H1 (cell line): ENCODE measurements at regions not wholly inside any gene's neighbourhood (a gene's known extent, or its start where the extent isn't known, plus 50 kb on each side); places are given as distances from the start of the nearest gene placed in this dataset.

Experiments used
- CTCF ChIA-PET: fragments of 300-600 bp; sonication (Branson Sonifier 250); formaldehyde crosslinking; loops from one replicate; lab custom pipeline; 2021; ENCODE audit not compliant: partially characterized antibody; lab: Charles Lee
- POLR2A ChIA-PET: fragments of 300-600 bp; sonication (Branson Sonifier 250); formaldehyde crosslinking; loops from one replicate; lab custom pipeline; 2021; ENCODE audit warnings: inconsistent platforms; ENCODE audit not compliant: partially characterized antibody; lab: Charles Lee
- DNase-seq, 2 experiments: peaks; one replicate each; pipeline versions ENCODE4 v3.0.0 to v3.0.0-alpha.2; 2010 to 2022; ENCODE audit warnings: low spot score in 2 of 2, low read depth in 1 of 2, mixed read lengths in 1 of 2
- FAIRE-seq: peaks from 2 replicates; lab custom pipeline; 2011; peaks lifted over from hg19 to GRCh38; lab: Jason Lieb, UNC
- H2AFZ ChIP-seq: 2 replicates; pipeline ENCODE4 v1.8.1; 2012; ENCODE audit warnings: low read length, inconsistent platforms
- H2AK5ac ChIP-seq: 2 replicates; pipeline ENCODE4 v1.6.1; 2013; ENCODE audit warnings: low read depth, low read length
- H2BK120ac ChIP-seq: replicated peaks from 2 replicates; pipeline ENCODE3; 2013; ENCODE audit warnings: low read depth, low read length, inconsistent platforms
- H2BK12ac ChIP-seq: 2 replicates; pipeline ENCODE4 v1.6.1; 2013; ENCODE audit warnings: low read depth, low read length
- H2BK15ac ChIP-seq: 2 replicates; pipeline ENCODE4 v1.6.1; 2013; ENCODE audit warnings: low read length
- H2BK20ac ChIP-seq: 2 replicates; pipeline ENCODE4 v1.6.1; 2013; ENCODE audit warnings: low read length
- H2BK5ac ChIP-seq: 2 replicates; pipeline ENCODE4 v1.6.1; 2013; ENCODE audit warnings: low read depth, low read length
- H3K14ac ChIP-seq: 2 replicates; pipeline ENCODE4 v1.6.1; 2013; ENCODE audit warnings: inconsistent platforms; ENCODE audit not compliant: insufficient read length
- H3K18ac ChIP-seq: 2 replicates; pipeline ENCODE4 v1.6.1; 2013; ENCODE audit warnings: low read length; ENCODE audit errors: extremely low read depth
- H3K23ac ChIP-seq: 2 replicates; pipeline ENCODE4 v1.6.1; 2013; ENCODE audit warnings: inconsistent platforms; ENCODE audit not compliant: insufficient read length
- H3K23me2 ChIP-seq: 2 replicates; pipeline ENCODE4 v1.6.1; 2013; ENCODE audit warnings: low read depth, low read length
- H3K27ac ChIP-seq: 2 replicates; pipeline ENCODE4 v1.6.1; 2011; ENCODE audit warnings: low read depth, low read length, inconsistent platforms
- H3K27me3 ChIP-seq, 4 experiments: replicated peaks in 1 of 4; 1 replicate in 1 of 4; 2 replicates in 3 of 4; pipeline versions ENCODE4 v1.6.1 to v1.8.1; 2011 to 2013; ENCODE audit warnings: low read length in 3 of 4, mild to moderate bottlenecking in 3 of 4, inconsistent platforms in 2 of 4, mixed read lengths in 2 of 4, moderate library complexity in 1 of 4; ENCODE audit not compliant: control insufficient read depth in 3 of 4, insufficient read depth in 3 of 4; ENCODE audit errors: extremely low read depth in 1 of 4
- H3K36me3 ChIP-seq, 4 experiments: 2 replicates each; pipeline versions ENCODE4 v1.6.1 to v1.8.1; 2011 to 2013; ENCODE audit warnings: mild to moderate bottlenecking in 4 of 4, low read length in 3 of 4, moderate library complexity in 2 of 4, control low read depth in 1 of 4, inconsistent platforms in 1 of 4; ENCODE audit not compliant: insufficient read depth in 4 of 4, control insufficient read depth in 2 of 4
- H3K4ac ChIP-seq: replicated peaks from 2 replicates; pipeline ENCODE3; 2013; ENCODE audit warnings: low read length, low read depth, mixed read lengths, inconsistent platforms; ENCODE audit not compliant: insufficient read length
- H3K4me1 ChIP-seq, 4 experiments: replicated peaks in 1 of 4; 1 replicate in 1 of 4; 2 replicates in 3 of 4; pipeline versions ENCODE4 v1.6.1 to v1.8.1; 2011 to 2013; ENCODE audit warnings: low read length in 3 of 4, inconsistent platforms in 2 of 4, mixed read lengths in 1 of 4; ENCODE audit not compliant: insufficient read depth in 4 of 4, control insufficient read depth in 3 of 4
- H3K4me2 ChIP-seq, 2 experiments: 2 replicates each; pipeline versions ENCODE4 v1.6.1 to v1.8.1; 2011 to 2013; ENCODE audit warnings: low read depth in 2 of 2, low read length in 2 of 2, control low read depth in 1 of 2, inconsistent platforms in 1 of 2, mild to moderate bottlenecking in 1 of 2; ENCODE audit not compliant: insufficient read depth in 1 of 2
- H3K4me3 ChIP-seq, 4 experiments: fragments of 200-600, 300-600 bp in 1 of 4; sonication (generic), shearing (Covaris generic), sonication (Bioruptor Twin) in 1 of 4; 2 replicates each; pipeline versions ENCODE4 v1.5.1 to v1.8.1; 2011 to 2016; ENCODE audit warnings: low read length in 4 of 4, low read depth in 3 of 4, control low read depth in 2 of 4, inconsistent platforms in 2 of 4, mild to moderate bottlenecking in 2 of 4, mixed read lengths in 1 of 4, moderate library complexity in 1 of 4; ENCODE audit not compliant: insufficient read depth in 2 of 4; ENCODE audit errors: extremely low read depth in 1 of 4
- H3K56ac ChIP-seq: replicated peaks from 2 replicates; pipeline ENCODE3; 2013; ENCODE audit warnings: low read depth, mild to moderate bottlenecking, mixed read lengths, low read length, inconsistent platforms; ENCODE audit not compliant: insufficient read length
- H3K79me1 ChIP-seq: 2 replicates; pipeline ENCODE4 v1.6.1; 2013; ENCODE audit warnings: low read depth, low read length, control low read depth
- H3K79me2 ChIP-seq, 2 experiments: 2 replicates each; pipeline versions ENCODE4 v1.6.1 to v1.8.1; 2012 to 2013; ENCODE audit warnings: low read length in 2 of 2, mild to moderate bottlenecking in 2 of 2, inconsistent platforms in 1 of 2; ENCODE audit not compliant: insufficient read depth in 2 of 2, control insufficient read depth in 1 of 2
- H3K9ac ChIP-seq, 4 experiments: replicated peaks in 1 of 4; 1 replicate in 1 of 4; 2 replicates in 3 of 4; pipeline versions ENCODE4 v1.6.1 to v1.8.1; 2011 to 2013; ENCODE audit warnings: low read depth in 3 of 4, low read length in 3 of 4, control low read depth in 2 of 4, mild to moderate bottlenecking in 2 of 4, moderate library complexity in 2 of 4, inconsistent platforms in 1 of 4; ENCODE audit errors: extremely low read depth in 1 of 4
- H3K9me3 ChIP-seq, 2 experiments: 2 replicates each; pipeline versions ENCODE4 v1.6.1 to v1.8.1; 2012 to 2013; ENCODE audit warnings: mild to moderate bottlenecking in 2 of 2, moderate library complexity in 2 of 2, control low read depth in 1 of 2, inconsistent platforms in 1 of 2, low read depth in 1 of 2, low read length in 1 of 2, mixed read lengths in 1 of 2; ENCODE audit not compliant: insufficient read depth in 2 of 2
- H4K20me1 ChIP-seq, 2 experiments: replicated peaks in 1 of 2; 2 replicates each; pipeline versions ENCODE3 to v1.8.1; 2011 to 2013; ENCODE audit warnings: inconsistent platforms in 2 of 2, low read length in 2 of 2, mild to moderate bottlenecking in 1 of 2; ENCODE audit not compliant: insufficient read depth in 2 of 2, control insufficient read depth in 1 of 2
- H4K5ac ChIP-seq: 2 replicates; pipeline ENCODE4 v1.6.1; 2013; ENCODE audit warnings: low read length, low read depth, mixed read lengths, inconsistent platforms; ENCODE audit not compliant: insufficient read length
- H4K8ac ChIP-seq: 2 replicates; pipeline ENCODE4 v1.8.0; 2013; ENCODE audit warnings: mild to moderate bottlenecking, moderate library complexity, low read length, inconsistent platforms; ENCODE audit not compliant: insufficient read depth; ENCODE audit errors: extremely low read depth
- H4K91ac ChIP-seq: replicated peaks from 2 replicates; pipeline ENCODE3; 2013; ENCODE audit warnings: low read length, mixed read lengths, inconsistent platforms; ENCODE audit not compliant: insufficient read length
- CBX5 ChIP-seq: fragments of 300-800, 300-1000 bp; sonication (generic); IDR thresholded peaks from 2 replicates; pipeline ENCODE4 v1.7.1; 2016; ENCODE audit warnings: antibody characterized with exemption, low read length, low read depth
- CREB1 ChIP-seq: IDR thresholded peaks from 2 replicates; pipeline ENCODE4 v1.6.1; 2012; ENCODE audit warnings: inconsistent platforms
- CTBP2 ChIP-seq: IDR thresholded peaks from 2 replicates; pipeline ENCODE4 v1.7.0; 2011; ENCODE audit warnings: borderline replicate concordance, mild to moderate bottlenecking, moderate library complexity, mixed read lengths, low read length; ENCODE audit not compliant: insufficient read depth, insufficient read length
- EZH2 ChIP-seq: fragments of 200-600 bp; sonication (generic); IDR thresholded peaks from 2 replicates; pipeline ENCODE4 v1.7.1; 2012; ENCODE audit warnings: low read depth, mild to moderate bottlenecking, moderate library complexity, low read length, inconsistent platforms; ENCODE audit not compliant: severe bottlenecking
- JUN ChIP-seq: IDR thresholded peaks from 2 replicates; pipeline ENCODE4 v1.6.1; 2011; ENCODE audit warnings: low read depth, mild to moderate bottlenecking, improper control_type of control experiment, low read length
- KDM1A ChIP-seq: fragments of 200-600, 300-600 bp; sonication (generic); IDR thresholded peaks from 2 replicates; pipeline ENCODE4 v1.7.1; 2016; ENCODE audit warnings: mild to moderate bottlenecking, low read length, borderline replicate concordance
- NRF1 ChIP-seq: IDR thresholded peaks from 2 replicates; pipeline ENCODE4 v1.6.1; 2011; ENCODE audit warnings: mild to moderate bottlenecking, low read depth, low read length, improper control_type of control experiment
- PHF8 ChIP-seq: fragments of 200-600 bp; sonication (generic); conservative IDR thresholded peaks from 2 replicates; pipeline ENCODE4 v1.7.1; 2012; ENCODE audit warnings: low read depth, mild to moderate bottlenecking, inconsistent platforms, low read length, moderate library complexity
- POLR2A ChIP-seq, 2 experiments: IDR thresholded peaks; 1 replicate in 1 of 2; 2 replicates in 1 of 2; pipeline ENCODE4 v1.6.1; 2011; ENCODE audit warnings: low read depth in 2 of 2, low read length in 2 of 2, mild to moderate bottlenecking in 2 of 2; ENCODE audit errors: control extremely low read depth in 1 of 2
- RBBP5 ChIP-seq: IDR thresholded peaks from 2 replicates; pipeline ENCODE4 v1.7.1; 2012; ENCODE audit warnings: low read depth, mild to moderate bottlenecking, inconsistent platforms, low read length, moderate library complexity, borderline replicate concordance
- RXRA ChIP-seq: IDR thresholded peaks from 2 replicates; pipeline ENCODE4 v1.6.1; 2011; ENCODE audit warnings: low read depth, mild to moderate bottlenecking, low read length, moderate library complexity; ENCODE audit not compliant: insufficient read depth
- SIRT6 ChIP-seq: IDR thresholded peaks from one replicate; pipeline ENCODE4 v1.7.1; 2012; ENCODE audit warnings: low read length, inconsistent platforms
- TEAD4 ChIP-seq: IDR thresholded peaks from 2 replicates; pipeline ENCODE4 v1.6.1; 2012; ENCODE audit warnings: low read depth, low read length, inconsistent platforms, mixed read lengths
- WGBS, 2 experiments: shearing (Covaris generic) in 1 of 2; methylation state at CpG; one replicate each; pipeline versions ENCODE4 v1.1.6 to v1.1.7; 2013 to 2015; ENCODE audit warnings: low lambda C conversion rate in 2 of 2, mixed read lengths in 2 of 2, inconsistent platforms in 1 of 2, low coverage in 1 of 2, missing lambda C conversion rate in 1 of 2; ENCODE audit not compliant: insufficient replicate concordance in 2 of 2, insufficient coverage in 1 of 2, insufficient read length in 1 of 2; ENCODE audit errors: extremely low coverage in 1 of 2, missing lambda C conversion rate in 1 of 2; 5-methylcytosine and 5-hydroxymethylcytosine counted together
- TF ChIP-seq, protein P1 (sequence below): IDR thresholded peaks from 2 replicates; pipeline ENCODE4 v1.6.1; 2012; ENCODE audit warnings: low read length, inconsistent platforms

DNA sequence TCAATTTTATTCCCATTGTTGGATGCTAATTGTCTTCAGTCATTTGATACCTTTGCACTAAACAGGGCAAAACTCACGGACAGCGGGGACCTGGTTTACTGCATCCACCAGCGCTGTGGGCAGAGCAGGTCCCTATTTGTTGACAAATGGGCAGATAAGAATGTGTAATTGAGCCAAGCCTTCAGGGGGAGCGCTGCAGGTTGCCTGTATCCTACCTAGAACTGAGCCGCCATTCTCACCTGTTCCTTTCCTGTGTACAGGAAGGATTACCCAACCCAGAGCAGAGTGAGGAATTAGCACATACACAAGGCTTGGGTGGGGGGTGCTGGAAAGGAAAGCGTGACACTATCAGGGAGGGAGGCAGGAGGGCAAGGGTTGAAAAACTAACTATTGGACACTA, 89.1 kb upstream of the FOXA2 start:
- no peak for FAIRE-seq
- H2BK5ac ChIP-seq, result no peak overlapping the region
- no peaks in the 10 kb centered on the region for H3K36me3 ChIP-seq
- ChIA-PET CTCF (interaction anchor here (1.2 kb wide), 1 partner anchor 87 kb away, joined by 3 read pairs; no protein-coding TSS in a partner anchor), POLR2A (no interaction called here)
- no peaks in the 10 kb centered on the region; a peak in 1 of 7 replicates for H3K4me1 ChIP-seq
- H3K14ac ChIP-seq, result no peak overlapping the region
- no peak overlapping the region for H3K9ac ChIP-seq
- no peak overlapping the region for H3K23ac ChIP-seq
- DNase-seq, result no peak
- no peak overlapping the region for H4K8ac ChIP-seq
- no peaks in the 10 kb centered on the region for H3K23me2 ChIP-seq
- no peaks in the 10 kb centered on the region for H4K20me1 ChIP-seq
- H2AK5ac ChIP-seq, result peak overlapping the region; percentile 75; the same call in 1 of the 2 replicates
- no peak overlapping the region for H3K18ac ChIP-seq
- H3K56ac ChIP-seq, result no peak overlapping the region
- no peak overlapping the region for H3K4me2 ChIP-seq
- H4K5ac ChIP-seq, result no peak overlapping the region
- peaks cover 0 to 2% of the 10 kb centered on the region in 2 experiments; a peak in 1 of 4 replicates for H3K9me3 ChIP-seq
- no peaks in the 10 kb centered on the region for H3K27me3 ChIP-seq
- H3K27ac ChIP-seq, result no peak overlapping the region
- 96% methylated on average over 6 of the region's 6 CpGs; no CpG with 5 or more reads in 1 of the 2 experiments for WGBS, 2 experiments
- H4K91ac ChIP-seq, result no peak overlapping the region
- no peak overlapping the region for H2AFZ ChIP-seq
- H2BK15ac ChIP-seq, result peak overlapping the region; percentile 94; the same call in 1 of the 2 replicates
- H2BK20ac ChIP-seq, result 0 out of 2 replicates have a peak overlapping the region, but pooled peaks have one; percentile 40
- H3K4ac ChIP-seq, result no peak overlapping the region
- no peak overlapping the region for H2BK12ac ChIP-seq
- no peaks in the 10 kb centered on the region for H3K79me1 ChIP-seq
- H3K79me2 ChIP-seq, result no peaks in the 10 kb centered on the region
- H2BK120ac ChIP-seq, result no peak overlapping the region
- H3K4me3 ChIP-seq, result no peak overlapping the region
- TF ChIP-seq CBX5 (no peak), CTBP2 (no peak), TEAD4 (no peak), PHF8 (no peak), CREB1 (no peak), SIRT6 (no peak), JUN (no peak), NRF1 (no peak), KDM1A (no peak), POLR2A (IDR thresholded peaks at IDR 0.05; ENCODE audit: control extremely low read depth in 1 of 2, low read depth in 2 of 2, low read length in 2 of 2) (no peak), RXRA (no peak), EZH2 (no peak), RBBP5 (no peak)
- TF ChIP-seq, protein P1, sequence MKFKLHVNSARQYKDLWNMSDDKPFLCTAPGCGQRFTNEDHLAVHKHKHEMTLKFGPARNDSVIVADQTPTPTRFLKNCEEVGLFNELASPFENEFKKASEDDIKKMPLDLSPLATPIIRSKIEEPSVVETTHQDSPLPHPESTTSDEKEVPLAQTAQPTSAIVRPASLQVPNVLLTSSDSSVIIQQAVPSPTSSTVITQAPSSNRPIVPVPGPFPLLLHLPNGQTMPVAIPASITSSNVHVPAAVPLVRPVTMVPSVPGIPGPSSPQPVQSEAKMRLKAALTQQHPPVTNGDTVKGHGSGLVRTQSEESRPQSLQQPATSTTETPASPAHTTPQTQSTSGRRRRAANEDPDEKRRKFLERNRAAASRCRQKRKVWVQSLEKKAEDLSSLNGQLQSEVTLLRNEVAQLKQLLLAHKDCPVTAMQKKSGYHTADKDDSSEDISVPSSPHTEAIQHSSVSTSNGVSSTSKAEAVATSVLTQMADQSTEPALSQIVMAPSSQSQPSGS, result no peak
